ENCODE measurements at regions not wholly inside any gene's neighbourhood (a gene's known extent, or its start where the extent isn't known, plus 50 kb on each side); places are given as distances from the start of the nearest gene placed in this dataset.

- Histone ChIP-seq H3K9me3 (no peaks in the 10 kb centered on the region), H3K4me3 (no peak overlapping the region), H3K27ac (no peak overlapping the region), H3K4me1 (no peaks in the 10 kb centered on the region), H3K27me3 (no peaks in the 10 kb centered on the region), H3K36me3 (no peaks in the 10 kb centered on the region)
- no peak for DNase-seq
- TF ChIP-seq POLR2AphosphoS5 (IDR thresholded peaks at IDR 0.05), result no peak
- no peak for TF ChIP-seq CTCF (IDR thresholded peaks at IDR 0.05)
- no peak for TF ChIP-seq POLR2A (IDR thresholded peaks at IDR 0.05)
- TF ChIP-seq EP300 (IDR thresholded peaks at IDR 0.05), result no peak
- intact Hi-C loops (cut with DNase I), result no loop called here
- 86 to 88% methylated on average over 2 of the region's 2 CpGs for WGBS, 2 donors
Measured at GRCh38 chr12:45580356-45580969, 149.0 kb upstream of the ARID2 start.

- Histone ChIP-seq H3K4me3 (no peak overlapping the region), H3K27me3 (no peaks in the 10 kb centered on the region), H3K9me3 (no peaks in the 10 kb centered on the region), H3K27ac (no peak overlapping the region), H3K4me1 (no peaks in the 10 kb centered on the region), H3K36me3 (no peaks in the 10 kb centered on the region)
- DNase-seq, result no peak
- intact Hi-C loops (cut with DNase I), result no loop called here
- 90 to 95% methylated on average over 1 of the region's 1 CpG for WGBS, 2 donors
- TF ChIP-seq CTCF (IDR thresholded peaks at IDR 0.05), result no peak
- no peak for TF ChIP-seq POLR2A (IDR thresholded peaks at IDR 0.05)
- no peak for TF ChIP-seq POLR2AphosphoS5 (IDR thresholded peaks at IDR 0.05)
- no peak for TF ChIP-seq EP300 (IDR thresholded peaks at IDR 0.05)
Measured at GRCh38 chr12:45581112-45581511, 148.4 kb upstream of the ARID2 start.

GRCh38 chr12:45582536-45582935 is 147.0 kb upstream of the ARID2 start:
- H3K9me3 ChIP-seq, result no peaks in the 10 kb centered on the region
- intact Hi-C loops (cut with DNase I), result no loop called here
- no peaks in the 10 kb centered on the region for H3K27me3 ChIP-seq
- H3K27ac ChIP-seq, result no peak overlapping the region
- WGBS, 2 donors, result 94% methylated on average over 1 of the region's 1 CpG
- H3K36me3 ChIP-seq, result no peaks in the 10 kb centered on the region
- DNase-seq, result no peak
- no peaks in the 10 kb centered on the region for H3K4me1 ChIP-seq
- H3K4me3 ChIP-seq, result no peak overlapping the region
- TF ChIP-seq POLR2A (IDR thresholded peaks at IDR 0.05) (no peak), CTCF (IDR thresholded peaks at IDR 0.05) (no peak), EP300 (IDR thresholded peaks at IDR 0.05) (no peak), POLR2AphosphoS5 (IDR thresholded peaks at IDR 0.05) (no peak)

GRCh38 chr12:45582986-45583659 is 146.4 kb upstream of the ARID2 start:
- no peak for TF ChIP-seq CTCF (IDR thresholded peaks at IDR 0.05)
- TF ChIP-seq EP300 (IDR thresholded peaks at IDR 0.05), result no peak
- TF ChIP-seq POLR2AphosphoS5 (IDR thresholded peaks at IDR 0.05), result no peak
- TF ChIP-seq POLR2A (IDR thresholded peaks at IDR 0.05), result no peak
- Histone ChIP-seq H3K27me3 (no peaks in the 10 kb centered on the region), H3K9me3 (no peaks in the 10 kb centered on the region), H3K27ac (no peak overlapping the region), H3K4me1 (no peaks in the 10 kb centered on the region), H3K4me3 (no peak overlapping the region), H3K36me3 (no peaks in the 10 kb centered on the region)
- WGBS, 2 donors, result 33 to 52% methylated on average over 8 of the region's 8 CpGs
- no peak for DNase-seq
- intact Hi-C loops (cut with DNase I), result no loop called here

Data from sigmoid colon (tissue), 6 donors.